SK-N-SH (cell line): ENCODE measurements at regions not wholly inside any gene's neighbourhood (a gene's known extent, or its start where the extent isn't known, plus 50 kb on each side); places are given as distances from the start of the nearest gene placed in this dataset.

ENCODE experiments used
- CTCF ChIA-PET: fragments of 300-600, 350-600 bp; formaldehyde crosslinking; extraction: SDS; loops from one replicate; lab custom pipeline; 2021; lab: Yijun Ruan, JAX
- POLR2A ChIA-PET: fragments of 350-600 bp; sonication (Branson Sonifier 250); formaldehyde crosslinking; extraction: SDS; loops from one replicate; lab custom pipeline; 2020; ENCODE audit warnings: antibody characterized with exemption, inconsistent platforms; lab: Yijun Ruan, JAX
- DNase-seq: peaks from one replicate; pipeline ENCODE4 v3.0.0; 2012
- H2AFZ ChIP-seq: fragments of 200-600 bp; sonication (generic); 2 replicates; pipeline ENCODE4 v1.8.1; 2016; ENCODE audit warnings: antibody characterized with exemption, mild to moderate bottlenecking, low read depth
- H3F3A ChIP-seq: fragments of 200-600 bp; sonication (generic); replicated peaks from 2 replicates; pipeline ENCODE3; 2016; ENCODE audit warnings: antibody characterized with exemption, mild to moderate bottlenecking; ENCODE audit not compliant: insufficient read depth
- H3K27ac ChIP-seq, 2 experiments: fragments of 200-500 bp in 1 of 2; fragments of 200-600 bp in 1 of 2; sonication (Bioruptor generic) in 1 of 2; sonication (generic), shearing (Covaris generic) in 1 of 2; 2 replicates each; pipeline versions ENCODE4 v1.5.1 to v1.6.1; 2014 to 2016; ENCODE audit warnings: low read depth in 2 of 2, inconsistent platforms in 1 of 2, low read length in 1 of 2, mild to moderate bottlenecking in 1 of 2, mixed read lengths in 1 of 2
- H3K27me3 ChIP-seq: fragments of 200-600 bp; sonication (generic), shearing (Covaris generic); 2 replicates; pipeline ENCODE4 v1.6.1; 2016; ENCODE audit warnings: mixed run types; ENCODE audit not compliant: insufficient read depth
- H3K36me3 ChIP-seq, 2 experiments: fragments of 200-500 bp in 1 of 2; fragments of 200-600 bp in 1 of 2; sonication (Bioruptor generic) in 1 of 2; sonication (generic) in 1 of 2; replicated peaks in 1 of 2; 2 replicates each; pipeline versions ENCODE3 to v1.5.1; 2014 to 2016; ENCODE audit warnings: low read length in 1 of 2, mild to moderate bottlenecking in 1 of 2; ENCODE audit not compliant: insufficient read depth in 2 of 2, control insufficient read depth in 1 of 2
- H3K4me1 ChIP-seq, 2 experiments: fragments of 200-500 bp in 1 of 2; fragments of 200-600 bp in 1 of 2; sonication (Bioruptor generic) in 1 of 2; sonication (generic), shearing (Covaris generic) in 1 of 2; 2 replicates each; pipeline versions ENCODE4 v1.5.1 to v1.6.1; 2014 to 2016; ENCODE audit warnings: low read depth in 1 of 2, low read length in 1 of 2, mixed run types in 1 of 2; ENCODE audit not compliant: insufficient read depth in 2 of 2, control insufficient read depth in 1 of 2
- H3K4me2 ChIP-seq: fragments of 200-600 bp; sonication (generic), shearing (Covaris generic); 2 replicates; pipeline ENCODE4 v1.6.1; 2017; ENCODE audit warnings: mixed run types
- H3K4me3 ChIP-seq, 2 experiments: fragments of 200-500 bp in 1 of 2; fragments of 200-600 bp in 1 of 2; sonication (Bioruptor generic) in 1 of 2; sonication (generic), shearing (Covaris generic) in 1 of 2; 2 replicates each; pipeline versions ENCODE4 v1.5.1 to v1.8.1; 2014 to 2016; ENCODE audit warnings: low read depth in 2 of 2, inconsistent platforms in 1 of 2, low read length in 1 of 2, mild to moderate bottlenecking in 1 of 2, mixed read lengths in 1 of 2, moderate library complexity in 1 of 2
- H3K79me2 ChIP-seq: fragments of 200-600 bp; sonication (generic); 2 replicates; pipeline ENCODE4 v1.8.1; 2017; ENCODE audit warnings: mild to moderate bottlenecking; ENCODE audit not compliant: insufficient read depth
- H3K9ac ChIP-seq: fragments of 200-600 bp; sonication (generic); 2 replicates; pipeline ENCODE4 v1.6.1; 2017; ENCODE audit warnings: mixed run types
- H3K9me2 ChIP-seq: fragments of 200-600 bp; sonication (generic); 2 replicates; pipeline ENCODE4 v1.6.1; 2017; ENCODE audit warnings: mixed run types
- H3K9me3 ChIP-seq: fragments of 200-600 bp; sonication (generic); 2 replicates; pipeline ENCODE4 v1.6.1; 2017; ENCODE audit warnings: mixed run types, mild to moderate bottlenecking, moderate library complexity
- H4K20me1 ChIP-seq: fragments of 200-600 bp; sonication (generic); 2 replicates; pipeline ENCODE4 v1.6.1; 2017; ENCODE audit warnings: mild to moderate bottlenecking, mixed run types; ENCODE audit not compliant: insufficient read depth
- EP300 ChIP-seq, 2 experiments: IDR thresholded peaks; 2 replicates each; pipeline versions ENCODE4 v1.4.0 to v1.6.1; 2012; ENCODE audit warnings: borderline replicate concordance in 1 of 2, low read depth in 1 of 2, low read length in 1 of 2
- FOSL2 ChIP-seq: IDR thresholded peaks from 2 replicates; pipeline ENCODE4 v1.4.0; 2012; ENCODE audit warnings: low read depth, mild to moderate bottlenecking, moderate library complexity, borderline replicate concordance
- JUND ChIP-seq: IDR thresholded peaks from 2 replicates; pipeline ENCODE4 v1.4.0; 2012
- NRF1 ChIP-seq: IDR thresholded peaks from 2 replicates; pipeline ENCODE4 v1.6.1; 2012; ENCODE audit warnings: low read depth, mild to moderate bottlenecking, low read length
- RAD21 ChIP-seq: IDR thresholded peaks from 2 replicates; pipeline ENCODE4 v1.6.1; 2012; ENCODE audit warnings: mild to moderate bottlenecking, low read length
- RCOR1 ChIP-seq: fragments of 150-350 bp; IDR thresholded peaks from 2 replicates; pipeline ENCODE4 v1.6.1; 2017; ENCODE audit warnings: antibody characterized with exemption, low read length
- RXRA ChIP-seq: IDR thresholded peaks from 2 replicates; pipeline ENCODE4 v1.4.0; 2012; ENCODE audit warnings: low read depth, mild to moderate bottlenecking, borderline replicate concordance
- SMC3 ChIP-seq: IDR thresholded peaks from 2 replicates; pipeline ENCODE4 v1.6.1; 2012; ENCODE audit warnings: low read depth, low read length, improper control_type of control experiment
- TAF1 ChIP-seq: IDR thresholded peaks from 2 replicates; pipeline ENCODE4 v1.6.1; 2012; ENCODE audit warnings: low read depth, mild to moderate bottlenecking, low read length, moderate library complexity, borderline replicate concordance
- TEAD4 ChIP-seq: IDR thresholded peaks from 2 replicates; pipeline ENCODE4 v1.4.0; 2012; ENCODE audit warnings: mild to moderate bottlenecking, borderline replicate concordance; ENCODE audit not compliant: insufficient read depth
- WGBS: methylation state at CpG from one replicate; pipeline ENCODE4 v1.1.6; 2017; ENCODE audit warnings: low lambda C conversion rate; 5-methylcytosine and 5-hydroxymethylcytosine counted together
- TF ChIP-seq, protein P1 (sequence below): IDR thresholded peaks from 2 replicates; pipeline ENCODE4 v1.4.0; 2012; ENCODE audit warnings: low read depth
- TF ChIP-seq, protein P2 (sequence below): fragments of 200-600 bp; sonication (generic); IDR thresholded peaks from 2 replicates; pipeline ENCODE4 v1.6.1; 2017; ENCODE audit warnings: antibody characterized with exemption, mild to moderate bottlenecking, moderate library complexity
- TF ChIP-seq, protein P3 (sequence below): IDR thresholded peaks from 2 replicates; pipeline ENCODE4 v1.6.1; 2012; ENCODE audit warnings: mild to moderate bottlenecking, low read depth, low read length, moderate library complexity
- TF ChIP-seq, protein P4 (sequence below): IDR thresholded peaks from 2 replicates; pipeline ENCODE4; 2012
- TF ChIP-seq, protein P5 (sequence below): fragments of 150-350 bp; IDR thresholded peaks from 2 replicates; pipeline ENCODE4 v1.6.1; 2016; ENCODE audit warnings: mild to moderate bottlenecking, low read depth, low read length

DNA sequence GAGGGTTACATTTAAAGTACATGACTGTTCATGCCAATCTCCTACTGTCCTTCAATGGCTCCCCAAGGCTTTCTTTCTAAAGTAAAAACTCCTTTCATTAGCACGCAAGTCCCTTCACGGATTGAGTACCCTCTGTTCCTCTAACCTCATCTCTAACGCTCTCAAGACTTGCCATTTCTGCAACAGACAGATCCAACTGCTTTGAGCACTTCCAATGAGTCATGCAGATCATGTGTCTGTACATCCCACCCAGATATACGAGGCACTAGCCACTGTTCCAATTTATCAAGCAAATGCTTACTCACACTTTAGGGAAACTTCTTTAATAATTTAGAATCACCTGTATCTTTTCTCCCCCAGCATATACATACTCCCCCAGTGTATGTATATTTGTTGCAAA, 332.5 kb upstream of the ZFP42 start:
- Histone ChIP-seq H3K9me3 (no peaks in the 10 kb centered on the region), H3K79me2 (no peaks in the 10 kb centered on the region), H3K4me3 (no peak overlapping the region), H4K20me1 (no peaks in the 10 kb centered on the region), H3K9ac (no peak overlapping the region), H3K27me3 (no peaks in the 10 kb centered on the region), H3K4me2 (no peak overlapping the region), H3K27ac (no peak overlapping the region), H3F3A (no peaks in the 10 kb centered on the region), H3K36me3 (no peaks in the 10 kb centered on the region), H2AFZ (no peak overlapping the region), H3K4me1 (no peaks in the 10 kb centered on the region), H3K9me2 (no peaks in the 10 kb centered on the region)
- DNase-seq = no peak
- 47% methylated on average over 4 of the region's 4 CpGs for WGBS
- ChIA-PET POLR2A (no interaction called here), CTCF (interaction anchor here (1.0 kb wide), 1 partner anchor 15 kb away, joined by 3 read pairs; no protein-coding TSS in a partner anchor)
- TF ChIP-seq, protein P1, sequence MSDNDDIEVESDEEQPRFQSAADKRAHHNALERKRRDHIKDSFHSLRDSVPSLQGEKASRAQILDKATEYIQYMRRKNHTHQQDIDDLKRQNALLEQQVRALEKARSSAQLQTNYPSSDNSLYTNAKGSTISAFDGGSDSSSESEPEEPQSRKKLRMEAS = no peak
- TF ChIP-seq TEAD4 (no peak), RXRA (no peak), FOSL2 (no peak), JUND (no peak), RAD21 (no peak), EP300 (IDR thresholded peaks at IDR 0.05; ENCODE audit: borderline replicate concordance in 1 of 2, low read depth in 1 of 2, low read length in 1 of 2) (no peak), TAF1 (no peak), SMC3 (no peak), RCOR1 (no peak), NRF1 (no peak)
- TF ChIP-seq, protein P2, sequence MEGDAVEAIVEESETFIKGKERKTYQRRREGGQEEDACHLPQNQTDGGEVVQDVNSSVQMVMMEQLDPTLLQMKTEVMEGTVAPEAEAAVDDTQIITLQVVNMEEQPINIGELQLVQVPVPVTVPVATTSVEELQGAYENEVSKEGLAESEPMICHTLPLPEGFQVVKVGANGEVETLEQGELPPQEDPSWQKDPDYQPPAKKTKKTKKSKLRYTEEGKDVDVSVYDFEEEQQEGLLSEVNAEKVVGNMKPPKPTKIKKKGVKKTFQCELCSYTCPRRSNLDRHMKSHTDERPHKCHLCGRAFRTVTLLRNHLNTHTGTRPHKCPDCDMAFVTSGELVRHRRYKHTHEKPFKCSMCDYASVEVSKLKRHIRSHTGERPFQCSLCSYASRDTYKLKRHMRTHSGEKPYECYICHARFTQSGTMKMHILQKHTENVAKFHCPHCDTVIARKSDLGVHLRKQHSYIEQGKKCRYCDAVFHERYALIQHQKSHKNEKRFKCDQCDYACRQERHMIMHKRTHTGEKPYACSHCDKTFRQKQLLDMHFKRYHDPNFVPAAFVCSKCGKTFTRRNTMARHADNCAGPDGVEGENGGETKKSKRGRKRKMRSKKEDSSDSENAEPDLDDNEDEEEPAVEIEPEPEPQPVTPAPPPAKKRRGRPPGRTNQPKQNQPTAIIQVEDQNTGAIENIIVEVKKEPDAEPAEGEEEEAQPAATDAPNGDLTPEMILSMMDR = no peak
- TF ChIP-seq, protein P3, sequence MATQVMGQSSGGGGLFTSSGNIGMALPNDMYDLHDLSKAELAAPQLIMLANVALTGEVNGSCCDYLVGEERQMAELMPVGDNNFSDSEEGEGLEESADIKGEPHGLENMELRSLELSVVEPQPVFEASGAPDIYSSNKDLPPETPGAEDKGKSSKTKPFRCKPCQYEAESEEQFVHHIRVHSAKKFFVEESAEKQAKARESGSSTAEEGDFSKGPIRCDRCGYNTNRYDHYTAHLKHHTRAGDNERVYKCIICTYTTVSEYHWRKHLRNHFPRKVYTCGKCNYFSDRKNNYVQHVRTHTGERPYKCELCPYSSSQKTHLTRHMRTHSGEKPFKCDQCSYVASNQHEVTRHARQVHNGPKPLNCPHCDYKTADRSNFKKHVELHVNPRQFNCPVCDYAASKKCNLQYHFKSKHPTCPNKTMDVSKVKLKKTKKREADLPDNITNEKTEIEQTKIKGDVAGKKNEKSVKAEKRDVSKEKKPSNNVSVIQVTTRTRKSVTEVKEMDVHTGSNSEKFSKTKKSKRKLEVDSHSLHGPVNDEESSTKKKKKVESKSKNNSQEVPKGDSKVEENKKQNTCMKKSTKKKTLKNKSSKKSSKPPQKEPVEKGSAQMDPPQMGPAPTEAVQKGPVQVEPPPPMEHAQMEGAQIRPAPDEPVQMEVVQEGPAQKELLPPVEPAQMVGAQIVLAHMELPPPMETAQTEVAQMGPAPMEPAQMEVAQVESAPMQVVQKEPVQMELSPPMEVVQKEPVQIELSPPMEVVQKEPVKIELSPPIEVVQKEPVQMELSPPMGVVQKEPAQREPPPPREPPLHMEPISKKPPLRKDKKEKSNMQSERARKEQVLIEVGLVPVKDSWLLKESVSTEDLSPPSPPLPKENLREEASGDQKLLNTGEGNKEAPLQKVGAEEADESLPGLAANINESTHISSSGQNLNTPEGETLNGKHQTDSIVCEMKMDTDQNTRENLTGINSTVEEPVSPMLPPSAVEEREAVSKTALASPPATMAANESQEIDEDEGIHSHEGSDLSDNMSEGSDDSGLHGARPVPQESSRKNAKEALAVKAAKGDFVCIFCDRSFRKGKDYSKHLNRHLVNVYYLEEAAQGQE = no peak
- TF ChIP-seq, protein P4, sequence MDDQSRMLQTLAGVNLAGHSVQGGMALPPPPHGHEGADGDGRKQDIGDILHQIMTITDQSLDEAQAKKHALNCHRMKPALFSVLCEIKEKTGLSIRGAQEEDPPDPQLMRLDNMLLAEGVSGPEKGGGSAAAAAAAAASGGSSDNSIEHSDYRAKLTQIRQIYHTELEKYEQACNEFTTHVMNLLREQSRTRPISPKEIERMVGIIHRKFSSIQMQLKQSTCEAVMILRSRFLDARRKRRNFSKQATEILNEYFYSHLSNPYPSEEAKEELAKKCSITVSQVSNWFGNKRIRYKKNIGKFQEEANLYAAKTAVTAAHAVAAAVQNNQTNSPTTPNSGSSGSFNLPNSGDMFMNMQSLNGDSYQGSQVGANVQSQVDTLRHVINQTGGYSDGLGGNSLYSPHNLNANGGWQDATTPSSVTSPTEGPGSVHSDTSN = no peak
- TF ChIP-seq, protein P5, sequence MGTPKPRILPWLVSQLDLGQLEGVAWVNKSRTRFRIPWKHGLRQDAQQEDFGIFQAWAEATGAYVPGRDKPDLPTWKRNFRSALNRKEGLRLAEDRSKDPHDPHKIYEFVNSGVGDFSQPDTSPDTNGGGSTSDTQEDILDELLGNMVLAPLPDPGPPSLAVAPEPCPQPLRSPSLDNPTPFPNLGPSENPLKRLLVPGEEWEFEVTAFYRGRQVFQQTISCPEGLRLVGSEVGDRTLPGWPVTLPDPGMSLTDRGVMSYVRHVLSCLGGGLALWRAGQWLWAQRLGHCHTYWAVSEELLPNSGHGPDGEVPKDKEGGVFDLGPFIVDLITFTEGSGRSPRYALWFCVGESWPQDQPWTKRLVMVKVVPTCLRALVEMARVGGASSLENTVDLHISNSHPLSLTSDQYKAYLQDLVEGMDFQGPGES = no peak
